K562 (cell line): ENCODE measurements at regions not wholly inside any gene's neighbourhood (a gene's known extent, or its start where the extent isn't known, plus 50 kb on each side); places are given as distances from the start of the nearest gene placed in this dataset.

ENCODE experiments used
- ATAC-seq: fragments of 200-7000 bp; cut with Tn5 transposase; 3 replicates; pipeline ENCODE4 v1.9.1; 2020; ENCODE audit warnings: moderate library complexity
- BruUV-seq: library from RNA; stranded (reverse); fragments of 400-500 nt; replicated peaks from 2 replicates; lab custom pipeline; 2021; lab: Mats Ljungman, UMichigan
- CTCF ChIA-PET: fragments of 300-600 bp; formaldehyde crosslinking; extraction: SDS; loops from one replicate; lab custom pipeline; 2021; ENCODE audit warnings: low intra/inter-chr PET ratio; lab: Yijun Ruan, JAX
- POLR2A ChIA-PET: fragments of 300-600, 350-650 bp; sonication (Branson Sonifier 250); formaldehyde crosslinking; extraction: SDS; loops from one replicate; lab custom pipeline; 2021; ENCODE audit warnings: antibody characterized with exemption, inconsistent platforms; lab: Yijun Ruan, JAX
- DNase-seq, 4 experiments: peaks; one replicate each; pipeline versions ENCODE4 v3.0.0 to v3.0.0-alpha.2; 2011 to 2018; ENCODE audit warnings: low spot score in 3 of 4, mixed read lengths in 3 of 4; ENCODE audit errors: extremely low read depth in 1 of 4
- FAIRE-seq: peaks from 2 replicates; lab custom pipeline; 2011; peaks lifted over from hg19 to GRCh38; lab: Jason Lieb, UNC
- H2AFZ ChIP-seq: 2 replicates; pipeline ENCODE4 v1.6.0; 2011; ENCODE audit warnings: low read depth, low read length, control low read depth, inconsistent platforms
- H3K27ac ChIP-seq: fragments of 200-600 bp; 3 replicates; pipeline ENCODE4 v1.8.0; 2011; ENCODE audit warnings: low read depth, mild to moderate bottlenecking, control low read depth, inconsistent platforms, low read length, moderate library complexity, mixed read lengths; ENCODE audit errors: extremely low read depth
- H3K27me3 ChIP-seq, 2 experiments: fragments of 300-600 bp in 1 of 2; 2 replicates in 1 of 2; 3 replicates in 1 of 2; pipeline versions ENCODE4 v1.6.0 to v1.8.0; 2011; ENCODE audit warnings: inconsistent platforms in 2 of 2, low read length in 2 of 2, mild to moderate bottlenecking in 1 of 2, mixed read lengths in 1 of 2, moderate library complexity in 1 of 2; ENCODE audit not compliant: control insufficient read depth in 2 of 2, insufficient read depth in 2 of 2
- H3K36me3 ChIP-seq: fragments of 300-600 bp; 3 replicates; pipeline ENCODE4 v1.8.0; 2011; ENCODE audit warnings: mild to moderate bottlenecking, low read length, inconsistent platforms; ENCODE audit not compliant: control insufficient read depth, insufficient read depth
- H3K4me1 ChIP-seq, 2 experiments: fragments of 200-600 bp in 1 of 2; replicated peaks in 1 of 2; 2 replicates in 1 of 2; 3 replicates in 1 of 2; pipeline versions ENCODE4 v1.5.1 to v1.8.0; 2011; ENCODE audit warnings: inconsistent platforms in 2 of 2, low read length in 2 of 2, mild to moderate bottlenecking in 1 of 2, mixed read lengths in 1 of 2, moderate library complexity in 1 of 2; ENCODE audit not compliant: control insufficient read depth in 2 of 2, insufficient read depth in 2 of 2
- H3K4me2 ChIP-seq: 2 replicates; pipeline ENCODE4 v1.6.1; 2011; ENCODE audit warnings: low read length, control low read depth, inconsistent platforms, mixed read lengths; ENCODE audit not compliant: insufficient read depth
- H3K4me3 ChIP-seq: fragments of 200-600 bp; sonication (generic), shearing (Covaris generic); 2 replicates; pipeline ENCODE4 v1.5.1; 2016; ENCODE audit warnings: control low read depth, inconsistent platforms
- H3K79me2 ChIP-seq: fragments of 200-600 bp; 3 replicates; pipeline ENCODE4 v1.8.0; 2011; ENCODE audit warnings: low read length, inconsistent platforms; ENCODE audit not compliant: control insufficient read depth, insufficient read depth
- H3K9ac ChIP-seq, 2 experiments: 2 replicates each; pipeline versions ENCODE4 v1.6.0 to v1.6.1; 2011; ENCODE audit warnings: low read depth in 2 of 2, low read length in 2 of 2, control low read depth in 1 of 2, inconsistent platforms in 1 of 2, mild to moderate bottlenecking in 1 of 2, mixed read lengths in 1 of 2; ENCODE audit not compliant: insufficient read depth in 1 of 2
- H3K9me1 ChIP-seq: one replicate; pipeline ENCODE4 v1.6.0; 2011; ENCODE audit warnings: inconsistent platforms, mild to moderate bottlenecking, low read length, moderate library complexity; ENCODE audit not compliant: control insufficient read depth, insufficient read depth
- H3K9me3 ChIP-seq: replicated peaks from 2 replicates; pipeline ENCODE4 v1.5.1; 2011; ENCODE audit warnings: low read depth, low read length, inconsistent platforms; ENCODE audit not compliant: control insufficient read depth, insufficient read depth
- H4K20me1 ChIP-seq: replicated peaks from 2 replicates; pipeline ENCODE4 v1.6.1; 2011; ENCODE audit warnings: low read length, inconsistent platforms, mixed read lengths; ENCODE audit not compliant: control insufficient read depth, insufficient read depth
- ELF4 ChIP-seq: fragments of 450-650 bp; formaldehyde crosslinking; IDR thresholded peaks from 2 replicates; pipeline ENCODE4 v1.4.0; 2022; ENCODE audit warnings: missing genetic modification characterization
- KHSRP ChIP-seq: fragments of 450-650 bp; IDR thresholded peaks from 2 replicates; pipeline ENCODE4 v1.6.1; 2017
- PYGO2 ChIP-seq: fragments of 450-650 bp; IDR thresholded peaks from 2 replicates; pipeline ENCODE4 v1.6.1; 2016; ENCODE audit warnings: mild to moderate bottlenecking, missing genetic modification characterization, moderate library complexity, missing compliant biosample characterization
- RBFOX2 ChIP-seq: fragments of 200-400 bp; formaldehyde crosslinking; IDR thresholded peaks from 2 replicates; pipeline ENCODE4 v1.6.1; 2017; ENCODE audit warnings: low read depth, mild to moderate bottlenecking, low read length, moderate library complexity
- YY1 ChIP-seq, 3 experiments: IDR thresholded peaks; 2 replicates each; pipeline ENCODE4 v1.6.1; 2011; ENCODE audit warnings: low read length in 2 of 3, mild to moderate bottlenecking in 2 of 3, moderate library complexity in 2 of 3, borderline replicate concordance in 1 of 3, control low read depth in 1 of 3, low read depth in 1 of 3; ENCODE audit not compliant: insufficient read depth in 3 of 3, insufficient replicate concordance in 2 of 3, control insufficient read depth in 1 of 3, insufficient read length in 1 of 3; ENCODE audit errors: extremely low read depth in 1 of 3
- ZNF174 ChIP-seq: fragments of 250-450 bp; sonication (Bioruptor Pico); IDR thresholded peaks from 2 replicates; pipeline ENCODE4 v1.4.0; 2020; ENCODE audit warnings: mild to moderate bottlenecking
- ZNF212 ChIP-seq: fragments of 450-650 bp; formaldehyde crosslinking; IDR thresholded peaks from 2 replicates; pipeline ENCODE4 v1.4.0; 2020; ENCODE audit warnings: mild to moderate bottlenecking
- WGBS: fragments of 100-300 bp; shearing (Covaris generic); methylation state at CpG from one replicate; pipeline ENCODE4 v1.1.6; 2016; ENCODE audit warnings: low coverage, mixed read lengths; ENCODE audit not compliant: insufficient coverage; ENCODE audit errors: missing lambda C conversion rate; 5-methylcytosine and 5-hydroxymethylcytosine counted together
- in situ Hi-C: fragments of 300-500 bp; cut with MboI; formaldehyde crosslinking; loops from 4 replicates; pipeline ENCODE4 v1.15.0; 2018; ENCODE audit warnings: inconsistent platforms, mixed read lengths
- intact Hi-C: fragments of 100-400 bp; cut with micrococcal nuclease; formaldehyde crosslinking; loops from 2 replicates; pipeline ENCODE4 v1.14.2; 2022

DNA sequence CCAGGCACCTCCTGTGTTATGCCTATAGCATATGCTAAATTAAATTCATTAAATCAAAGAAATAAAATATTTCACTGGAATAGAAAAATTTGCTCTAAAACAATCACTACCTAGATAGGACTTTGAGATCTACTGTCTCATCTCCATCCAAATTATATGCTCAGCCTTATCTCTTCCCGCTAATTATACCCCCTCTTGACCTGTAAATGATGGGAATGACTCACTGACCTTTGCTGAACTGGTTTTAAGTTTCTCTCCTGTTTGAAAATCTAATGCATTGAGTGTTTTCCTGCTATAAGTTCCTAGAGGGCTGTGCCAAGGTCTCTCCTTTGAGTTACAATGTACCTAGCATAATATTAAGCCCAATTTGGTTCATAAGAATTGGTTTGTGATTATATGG is 110.1 kb downstream of the BMP2 start (continued):
- no peak for TF ChIP-seq YY1 (IDR thresholded peaks at IDR 0.05; ENCODE audit: borderline replicate concordance in 1 of 3, control insufficient read depth in 1 of 3, extremely low read depth in 1 of 3, insufficient read depth in 3 of 3, insufficient read length in 1 of 3, insufficient replicate concordance in 2 of 3, low read depth in 1 of 3, low read length in 2 of 3)

DNA sequence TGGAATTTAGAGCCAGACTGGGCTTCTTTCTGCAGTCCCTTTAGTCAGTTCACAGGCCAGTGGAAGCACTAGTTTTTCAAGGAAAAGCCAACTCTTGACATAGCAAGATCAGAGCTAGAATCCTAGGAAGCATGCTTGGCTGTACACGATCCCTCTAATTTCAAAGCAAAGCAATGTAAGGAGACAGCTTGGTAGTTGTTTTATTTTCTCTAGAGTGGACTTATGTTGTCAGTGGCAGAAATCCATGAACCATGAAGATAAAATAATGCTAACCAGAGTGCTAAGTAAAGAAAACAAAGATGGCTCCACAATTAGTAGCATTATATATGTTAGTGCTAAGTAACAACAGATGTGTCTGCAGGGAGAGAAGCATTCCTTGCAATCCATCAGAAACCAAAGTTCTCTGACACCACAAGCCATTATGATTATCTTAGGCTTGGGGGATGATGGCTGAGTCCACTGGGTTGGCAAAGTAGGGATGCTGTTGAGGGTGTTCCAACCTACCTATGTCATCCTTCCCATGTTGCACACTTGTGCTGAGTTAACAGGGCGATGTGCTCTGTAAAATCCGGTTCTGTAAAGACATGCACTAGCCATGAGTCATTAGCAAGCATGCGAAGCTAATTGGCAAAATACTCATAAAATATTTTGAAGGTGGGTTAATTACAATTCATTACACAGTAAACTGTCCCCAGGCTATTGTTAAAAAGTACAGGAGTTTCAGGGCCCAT is 115.2 kb downstream of the BMP2 start:
- Histone ChIP-seq H3K4me1 (no peaks in the 10 kb centered on the region), H3K9me3 (no peaks in the 10 kb centered on the region), H3K36me3 (no peaks in the 10 kb centered on the region), H4K20me1 (no peaks in the 10 kb centered on the region), H3K27ac (no peak overlapping the region), H3K79me2 (no peaks in the 10 kb centered on the region), H3K9me1 (no peaks in the 10 kb centered on the region), H2AFZ (no peak overlapping the region), H3K4me3 (no peak overlapping the region), H3K4me2 (no peak overlapping the region), H3K27me3 (no peaks in the 10 kb centered on the region), H3K9ac (no peak overlapping the region)
- ChIA-PET CTCF (no interaction called here), POLR2A (no interaction called here)
- WGBS = 8% methylated on average over 4 of the region's 4 CpGs
- FAIRE-seq = no peak
- TF ChIP-seq ZNF212 (CRISPR knock-in tag) = no peak
- TF ChIP-seq ELF4 (CRISPR knock-in tag) = no peak
- no peak for TF ChIP-seq KHSRP
- no peak for TF ChIP-seq RBFOX2
- TF ChIP-seq ZNF174 = no peak
- TF ChIP-seq PYGO2 (tag) = no peak
- no peak for ATAC-seq
- DNase-seq = no peak
- in situ Hi-C loops = no loop called here
- no TSS peak for BruUV-seq
- intact Hi-C loops = no loop called here
